ENCODE measurements at regions not wholly inside any gene's neighbourhood (a gene's known extent, or its start where the extent isn't known, plus 50 kb on each side); places are given as distances from the start of the nearest gene placed in this dataset.

- H3K4me3 ChIP-seq (ENCODE audit: control insufficient read depth, low read depth, low read length) = no peak overlapping the region
- no peak for TF ChIP-seq CTCF (conservative IDR thresholded peaks at IDR 0.05; ENCODE audit: control insufficient read depth, insufficient read depth, low read depth, low read length)
- no peak for DNase-seq (ENCODE audit: low read depth)
Observed at GRCh38 chr9:75642522-75642921, 248.0 kb upstream of the PCSK5 start.

- H3K4me3 ChIP-seq (ENCODE audit: control insufficient read depth, low read depth, low read length) = no peak overlapping the region
- DNase-seq (ENCODE audit: low read depth) = no peak
- no peak for TF ChIP-seq CTCF (conservative IDR thresholded peaks at IDR 0.05; ENCODE audit: control insufficient read depth, insufficient read depth, low read depth, low read length)
Observed at GRCh38 chr9:75644649-75645048, 245.8 kb upstream of the PCSK5 start.

- no peak for TF ChIP-seq CTCF (conservative IDR thresholded peaks at IDR 0.05; ENCODE audit: control insufficient read depth, insufficient read depth, low read depth, low read length)
- H3K4me3 ChIP-seq (ENCODE audit: control insufficient read depth, low read depth, low read length) = no peak overlapping the region
- no peak for DNase-seq (ENCODE audit: low read depth)
Observed at GRCh38 chr9:75648034-75648433, 242.4 kb upstream of the PCSK5 start.

GRCh38 chr9:75649060-75649459 lies 241.4 kb upstream of the PCSK5 start:
- TF ChIP-seq CTCF (conservative IDR thresholded peaks at IDR 0.05; ENCODE audit: control insufficient read depth, insufficient read depth, low read depth, low read length) = no peak
- DNase-seq (ENCODE audit: low read depth) = no peak
- no peak overlapping the region for H3K4me3 ChIP-seq (ENCODE audit: control insufficient read depth, low read depth, low read length)

GRCh38 chr9:75651709-75652108 lies 238.8 kb upstream of the PCSK5 start:
- no peak for DNase-seq (ENCODE audit: low read depth)
- no peak overlapping the region for H3K4me3 ChIP-seq (ENCODE audit: control insufficient read depth, low read depth, low read length)
- TF ChIP-seq CTCF (conservative IDR thresholded peaks at IDR 0.05; ENCODE audit: control insufficient read depth, insufficient read depth, low read depth, low read length) = no peak

- no peak for DNase-seq (ENCODE audit: low read depth)
- no peak overlapping the region for H3K4me3 ChIP-seq (ENCODE audit: control insufficient read depth, low read depth, low read length)
- TF ChIP-seq CTCF (conservative IDR thresholded peaks at IDR 0.05; ENCODE audit: control insufficient read depth, insufficient read depth, low read depth, low read length) = no peak
Observed at GRCh38 chr9:75653335-75653734, 237.1 kb upstream of the PCSK5 start.

- no peak for TF ChIP-seq CTCF (conservative IDR thresholded peaks at IDR 0.05; ENCODE audit: control insufficient read depth, insufficient read depth, low read depth, low read length)
- DNase-seq (ENCODE audit: low read depth) = no peak
- H3K4me3 ChIP-seq (ENCODE audit: control insufficient read depth, low read depth, low read length) = no peak overlapping the region
Observed at GRCh38 chr9:75653750-75654149, 236.7 kb upstream of the PCSK5 start.

Data from fibroblast of mammary gland (primary cell).